Activated naive CD8-positive, alpha-beta T cell treated with anti-CD3 and anti-CD28 coated beads for 36 hours (primary cell): ENCODE measurements at regions not wholly inside any gene's neighbourhood (a gene's known extent, or its start where the extent isn't known, plus 50 kb on each side); places are given as distances from the start of the nearest gene placed in this dataset.
"Not testable (repeated sequence)": the region's sequence is repeated elsewhere in the genome, so short reads cannot be mapped to it uniquely, and the experiment has no call there.

Source experiments
- DNase-seq: peaks from one replicate; pipeline ENCODE4 v3.0.0; 2021
- H3K27ac Mint-ChIP-seq: one replicate; pipeline ENCODE4 v1.8.0; 2022; ENCODE audit warnings: mild to moderate bottlenecking, moderate library complexity, mixed read lengths
- H3K27me3 Mint-ChIP-seq: one replicate; pipeline ENCODE4 v1.8.0; 2022; ENCODE audit warnings: mild to moderate bottlenecking, mixed read lengths
- H3K36me3 Mint-ChIP-seq: one replicate; pipeline ENCODE4 v1.8.0; 2021; ENCODE audit warnings: mild to moderate bottlenecking, mixed read lengths
- H3K4me1 Mint-ChIP-seq: one replicate; pipeline ENCODE4 v1.8.0; 2021; ENCODE audit warnings: mixed read lengths
- H3K4me3 Mint-ChIP-seq: one replicate; pipeline ENCODE4 v1.8.0; 2022; ENCODE audit warnings: mild to moderate bottlenecking, moderate library complexity, mixed read lengths
- H3K9me3 Mint-ChIP-seq: one replicate; pipeline ENCODE4 v1.8.0; 2022; ENCODE audit warnings: mixed read lengths

DNA sequence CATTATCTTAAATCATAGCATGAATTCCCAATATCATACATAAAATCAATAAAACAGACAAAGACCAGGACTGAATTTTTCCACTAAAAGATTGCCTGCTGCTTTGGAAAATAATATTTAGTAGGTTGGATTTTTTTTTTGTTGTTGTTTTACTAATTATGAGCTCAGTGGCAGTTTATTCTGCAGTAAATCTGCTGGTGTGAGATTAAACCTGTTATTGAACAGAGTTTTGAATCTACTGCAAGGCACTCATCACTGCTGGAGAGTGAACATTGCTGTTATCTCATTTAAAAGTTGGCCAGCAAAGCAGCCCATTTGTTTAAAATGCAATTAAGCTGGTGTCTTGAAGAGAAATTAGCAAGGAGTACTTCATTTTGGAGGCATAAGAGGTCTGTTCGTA lies 986.1 kb downstream of the ADGRL2 start:
- no peak for DNase-seq
- Mint-ChIP-seq H3K27me3 (peaks cover 4% of the 10 kb centered on the region), H3K4me1 (no peaks in the 10 kb centered on the region), H3K9me3 (peaks cover 7% of the 10 kb centered on the region), H3K27ac (no peak overlapping the region), H3K4me3 (no peak overlapping the region), H3K36me3 (no peaks in the 10 kb centered on the region)

DNA sequence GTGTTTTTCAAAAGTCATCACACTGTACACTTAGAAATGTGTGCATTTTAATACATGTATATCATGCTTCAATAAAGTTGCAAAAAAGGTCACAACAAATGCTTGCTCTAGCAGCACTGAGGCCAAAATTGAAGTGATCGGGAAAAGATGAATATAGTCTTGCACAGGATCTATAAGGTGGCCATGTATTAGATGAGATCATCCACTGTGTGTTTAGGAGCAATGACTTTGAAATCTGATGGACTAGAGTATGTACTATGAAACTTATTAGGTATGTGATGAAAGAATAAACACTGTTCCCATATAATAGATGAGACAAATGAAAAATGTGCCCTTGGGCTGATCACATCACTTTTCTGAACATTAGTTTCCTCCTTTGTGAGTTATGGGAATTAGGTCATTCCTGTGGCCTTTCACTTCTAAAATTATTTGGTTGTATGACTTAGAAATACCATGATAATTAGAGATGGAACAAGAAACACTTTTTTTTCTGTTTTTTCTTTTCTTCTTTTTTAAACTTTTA lies 984.6 kb downstream of the ADGRL2 start:
- H3K9me3 Mint-ChIP-seq, result no peaks in the 10 kb centered on the region
- no peak overlapping the region for H3K27ac Mint-ChIP-seq
- DNase-seq, result no peak
- H3K4me1 Mint-ChIP-seq, result no peaks in the 10 kb centered on the region
- H3K36me3 Mint-ChIP-seq, result no peaks in the 10 kb centered on the region
- peaks cover 4% of the 10 kb centered on the region for H3K27me3 Mint-ChIP-seq
- H3K4me3 Mint-ChIP-seq, result no peak overlapping the region

DNA sequence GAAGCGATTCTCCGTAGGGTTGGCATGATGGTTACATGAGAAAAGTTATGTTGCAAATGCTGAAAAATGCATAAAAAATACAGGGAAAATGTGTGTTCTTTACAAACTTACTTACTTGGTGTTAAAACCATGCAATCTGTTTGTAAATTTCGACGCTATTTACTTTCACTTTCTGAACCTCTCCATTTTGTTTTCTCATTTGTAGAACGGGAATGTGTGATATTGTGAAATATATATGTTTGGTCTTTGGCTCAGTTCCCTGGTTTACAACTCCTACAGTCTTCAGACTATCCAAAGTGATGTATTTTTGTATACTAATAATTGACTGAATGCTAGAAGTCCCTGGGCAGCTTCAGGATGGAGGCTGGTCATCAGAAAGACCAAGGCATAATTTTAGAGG lies 982.3 kb downstream of the ADGRL2 start:
- H3K4me3 Mint-ChIP-seq, result no peak overlapping the region
- H3K4me1 Mint-ChIP-seq, result no peaks in the 10 kb centered on the region
- H3K9me3 Mint-ChIP-seq, result no peaks in the 10 kb centered on the region
- H3K27me3 Mint-ChIP-seq, result peaks cover 2% of the 10 kb centered on the region
- H3K27ac Mint-ChIP-seq, result no peak overlapping the region
- H3K36me3 Mint-ChIP-seq, result no peaks in the 10 kb centered on the region
- no peak for DNase-seq

DNA sequence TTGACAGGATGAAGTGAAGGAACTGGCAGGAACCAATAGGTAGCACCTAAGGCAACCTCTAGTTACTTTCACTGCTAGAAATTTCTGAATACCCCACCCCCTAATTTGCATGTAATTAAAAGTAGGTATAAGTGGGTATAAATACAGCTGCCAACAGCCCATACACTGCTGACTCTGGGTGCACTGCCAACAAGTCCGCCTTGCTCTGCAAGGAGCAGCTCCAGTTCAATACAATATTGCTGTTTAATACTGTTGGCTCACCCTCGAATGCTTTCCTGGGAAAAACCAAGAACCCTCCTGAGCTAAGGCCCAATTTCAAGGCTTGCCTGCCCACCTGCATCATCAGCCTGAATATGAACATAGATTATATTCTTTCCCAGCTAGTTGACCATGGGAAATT lies 981.9 kb downstream of the ADGRL2 start:
- Mint-ChIP-seq H3K4me3 (no peak overlapping the region), H3K27me3 (no peaks in the 10 kb centered on the region), H3K4me1 (no peaks in the 10 kb centered on the region), H3K36me3 (no peaks in the 10 kb centered on the region), H3K27ac (no peak overlapping the region), H3K9me3 (no peaks in the 10 kb centered on the region)
- DNase-seq, result no peak

DNA sequence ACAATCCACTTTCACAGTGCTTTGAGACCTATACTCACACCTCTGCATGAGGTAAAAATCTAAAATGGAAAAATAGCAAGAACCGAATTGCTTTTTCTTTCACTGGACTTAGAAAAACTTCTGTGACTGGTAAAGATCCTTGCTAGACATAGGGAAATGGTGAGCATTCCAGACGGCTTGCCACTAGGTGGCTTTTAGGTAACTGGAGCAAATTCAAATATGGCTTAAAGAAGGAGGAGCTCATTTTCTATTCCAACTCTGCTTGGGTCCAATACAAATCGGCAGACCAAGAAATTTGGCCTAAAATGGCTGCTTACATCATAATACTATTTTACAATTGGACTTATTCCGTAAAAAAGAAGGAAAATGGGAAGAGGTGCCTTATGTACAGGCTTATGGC lies 977.9 kb downstream of the ADGRL2 start:
- DNase-seq, result no peak
- no peaks in the 10 kb centered on the region for H3K36me3 Mint-ChIP-seq
- H3K27me3 Mint-ChIP-seq, result no peaks in the 10 kb centered on the region
- no peak overlapping the region for H3K4me3 Mint-ChIP-seq
- H3K9me3 Mint-ChIP-seq, result no peaks in the 10 kb centered on the region
- no peak overlapping the region for H3K27ac Mint-ChIP-seq
- no peaks in the 10 kb centered on the region for H3K4me1 Mint-ChIP-seq

DNA sequence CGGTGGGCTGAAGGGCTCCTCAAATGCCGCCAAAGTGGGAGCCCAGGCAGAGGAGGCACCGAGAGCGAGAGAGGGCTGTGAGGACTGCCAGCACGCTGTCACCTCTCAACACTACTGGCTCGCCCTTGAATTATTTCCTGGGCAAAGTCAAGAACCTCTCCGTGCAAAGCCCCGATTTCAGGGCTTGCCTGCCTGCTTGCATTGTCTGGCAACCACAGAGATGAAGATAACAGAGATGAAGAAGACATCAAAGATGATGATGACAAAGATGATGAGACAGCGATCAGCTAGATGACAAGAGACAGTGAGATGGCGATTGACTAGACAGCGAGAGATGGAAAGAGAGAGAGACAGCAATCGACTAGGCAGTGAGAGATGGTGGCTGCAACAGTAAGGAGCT lies 976.5 kb downstream of the ADGRL2 start:
- Mint-ChIP-seq H3K4me1 (no peaks in the 10 kb centered on the region), H3K27ac (no peak overlapping the region), H3K27me3 (no peaks in the 10 kb centered on the region), H3K36me3 (no peaks in the 10 kb centered on the region), H3K9me3 (no peaks in the 10 kb centered on the region), H3K4me3 (no peak overlapping the region)
- no peak for DNase-seq

DNA sequence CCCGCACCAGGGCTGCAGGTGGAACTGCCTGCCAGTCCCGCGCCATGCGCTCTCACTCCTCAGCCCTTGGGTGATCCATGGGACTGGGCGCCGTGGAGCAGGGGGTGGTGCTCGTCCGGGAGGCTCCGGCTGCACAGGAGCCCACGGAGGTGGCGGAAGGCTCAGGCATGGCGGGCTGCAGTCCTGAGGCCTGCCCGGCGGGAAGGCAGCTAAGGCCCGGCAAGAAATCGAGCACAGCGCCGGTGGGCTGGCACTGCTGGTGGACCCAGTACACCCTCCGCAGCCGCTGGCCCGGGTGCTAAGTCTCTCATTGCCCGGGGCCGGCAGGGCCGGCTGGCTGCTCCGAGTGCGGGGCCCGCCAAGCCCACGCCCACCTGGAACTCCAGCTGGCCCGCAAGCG lies 976.0 kb downstream of the ADGRL2 start:
- not testable (repeated sequence) for H3K9me3 Mint-ChIP-seq, H3K4me1 Mint-ChIP-seq, H3K27ac Mint-ChIP-seq, H3K4me3 Mint-ChIP-seq, H3K27me3 Mint-ChIP-seq, DNase-seq, H3K36me3 Mint-ChIP-seq

DNA sequence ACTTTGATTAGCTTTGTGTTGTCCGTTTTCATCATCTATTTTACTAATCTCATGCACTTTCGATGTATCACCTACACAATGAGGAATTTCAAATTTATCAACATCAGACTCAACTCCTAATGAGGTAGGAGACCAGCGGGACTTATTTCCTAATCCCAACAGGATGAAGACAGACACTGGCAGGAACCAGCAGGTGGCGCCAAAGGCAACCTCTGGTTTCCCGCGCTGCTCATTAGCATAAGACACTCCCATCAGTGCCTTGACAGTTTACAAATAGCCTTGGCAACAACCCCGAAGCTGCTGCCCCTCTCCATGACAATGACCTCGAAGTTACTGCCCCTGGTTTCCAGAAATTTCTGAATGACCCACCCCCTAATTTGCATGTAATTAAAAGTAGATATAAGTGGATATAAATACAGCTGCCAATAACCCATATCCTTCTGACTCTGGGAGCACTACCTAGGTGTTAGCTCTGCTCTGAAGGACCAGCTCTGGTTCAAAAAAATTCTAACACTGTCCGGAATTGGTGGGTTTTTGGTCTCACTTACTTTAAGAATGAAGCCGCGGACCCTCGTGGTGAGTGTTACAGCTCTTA lies 974.8 kb downstream of the ADGRL2 start:
- Mint-ChIP-seq H3K27me3 (no peaks in the 10 kb centered on the region), H3K36me3 (no peaks in the 10 kb centered on the region), H3K4me3 (no peak overlapping the region), H3K4me1 (no peaks in the 10 kb centered on the region), H3K9me3 (no peaks in the 10 kb centered on the region), H3K27ac (no peak overlapping the region)
- peak; percentile 26 for DNase-seq

DNA sequence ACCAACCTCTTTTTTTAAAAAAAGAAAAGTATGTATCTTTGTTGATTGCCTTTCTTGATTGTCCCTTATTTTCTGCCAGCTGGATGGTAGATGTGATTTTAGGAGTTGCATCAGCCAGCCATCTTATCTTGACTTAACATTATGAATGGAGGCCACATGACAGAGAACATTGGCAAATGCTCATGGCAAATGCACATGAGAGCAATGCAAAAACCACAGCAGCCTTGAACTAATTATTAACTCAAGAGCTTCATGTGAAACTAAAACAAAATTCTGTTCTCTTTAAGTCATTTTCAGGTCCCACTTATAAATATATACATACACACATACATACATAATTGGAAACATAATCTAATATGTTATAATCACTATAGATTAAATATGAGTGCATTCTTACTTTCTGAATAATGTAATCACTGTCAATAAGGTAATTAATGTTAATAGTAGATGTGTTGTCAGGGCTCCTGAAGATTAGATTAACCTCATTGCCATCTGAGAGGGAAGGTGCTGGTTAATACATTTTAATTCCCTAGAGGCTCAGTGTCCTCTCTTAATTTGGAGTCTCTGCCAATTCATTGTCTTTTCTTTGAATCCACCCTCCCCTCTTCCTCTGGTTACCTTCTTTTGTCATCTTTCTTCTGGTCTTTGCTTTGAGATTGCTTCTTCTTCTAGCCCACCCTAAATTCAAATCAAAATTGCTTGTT lies 962.2 kb downstream of the ADGRL2 start:
- Mint-ChIP-seq H3K9me3 (no peaks in the 10 kb centered on the region), H3K27me3 (peaks cover 3% of the 10 kb centered on the region), H3K36me3 (no peaks in the 10 kb centered on the region), H3K4me1 (no peaks in the 10 kb centered on the region), H3K4me3 (no peak overlapping the region), H3K27ac (no peak overlapping the region)
- DNase-seq, result no peak

DNA sequence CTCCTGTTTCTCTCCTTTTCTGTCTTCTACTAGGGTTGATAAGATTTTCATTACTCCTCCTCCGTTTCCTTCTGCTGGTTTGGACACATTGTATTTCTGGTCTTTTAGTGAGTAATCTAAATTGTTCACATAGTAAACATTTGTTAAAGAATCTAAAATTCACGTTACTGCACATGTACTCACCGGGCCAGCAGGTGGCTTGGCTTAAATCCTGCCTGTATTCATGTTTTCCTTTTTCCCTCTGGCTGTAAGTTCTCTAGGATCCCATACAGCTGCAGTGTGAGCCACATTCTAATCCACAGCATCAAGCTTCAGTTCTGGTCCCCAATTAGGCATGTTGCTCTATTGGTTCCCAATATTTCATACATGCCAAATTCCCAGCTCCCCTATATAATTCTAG lies 958.3 kb downstream of the ADGRL2 start:
- no peaks in the 10 kb centered on the region for H3K4me1 Mint-ChIP-seq
- H3K4me3 Mint-ChIP-seq, result no peak overlapping the region
- DNase-seq, result no peak
- H3K27ac Mint-ChIP-seq, result no peak overlapping the region
- no peaks in the 10 kb centered on the region for H3K36me3 Mint-ChIP-seq
- H3K9me3 Mint-ChIP-seq, result no peaks in the 10 kb centered on the region
- H3K27me3 Mint-ChIP-seq, result no peaks in the 10 kb centered on the region

DNA sequence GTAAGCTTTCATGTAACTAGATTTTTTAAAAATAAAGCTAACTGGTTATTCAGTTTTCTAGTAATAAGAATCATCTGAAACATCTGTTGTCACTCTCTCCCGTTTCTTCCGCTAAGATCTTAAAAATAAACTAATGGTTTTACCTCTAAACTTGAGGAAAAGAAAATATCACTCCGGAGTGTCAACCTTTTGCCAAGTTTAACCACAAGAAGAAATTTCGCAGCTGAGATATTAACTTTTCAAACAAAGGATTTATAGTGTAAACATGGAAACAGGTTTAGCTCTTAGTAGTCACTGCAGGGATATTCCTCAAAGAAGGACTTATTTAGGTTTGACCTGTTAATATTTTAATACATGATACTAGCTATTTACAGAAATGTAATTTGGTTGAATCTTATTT lies 954.9 kb downstream of the ADGRL2 start:
- Mint-ChIP-seq H3K4me1 (no peaks in the 10 kb centered on the region), H3K27ac (no peak overlapping the region), H3K9me3 (no peaks in the 10 kb centered on the region), H3K4me3 (no peak overlapping the region), H3K27me3 (no peaks in the 10 kb centered on the region), H3K36me3 (no peaks in the 10 kb centered on the region)
- DNase-seq, result no peak

DNA sequence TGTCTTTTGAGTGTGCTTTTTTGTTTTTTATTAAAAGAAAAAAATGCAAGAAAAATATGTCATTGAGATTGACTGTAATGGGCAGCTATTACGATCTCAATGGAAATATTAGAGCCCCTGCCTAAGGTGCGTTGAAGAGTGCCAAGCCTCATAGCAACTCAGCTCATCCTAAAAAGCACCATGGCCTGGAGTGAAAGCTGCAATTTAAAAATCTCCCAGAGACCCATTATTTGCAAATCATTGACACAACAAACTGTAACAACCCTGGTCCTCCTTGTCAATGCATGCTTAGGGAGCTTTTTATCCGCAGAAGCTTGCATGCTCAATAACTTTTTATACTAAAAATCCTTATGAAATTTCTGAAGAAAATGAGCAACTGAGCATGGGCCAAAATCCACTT lies 954.5 kb downstream of the ADGRL2 start:
- Mint-ChIP-seq H3K27me3 (no peaks in the 10 kb centered on the region), H3K9me3 (no peaks in the 10 kb centered on the region), H3K27ac (no peak overlapping the region), H3K36me3 (no peaks in the 10 kb centered on the region), H3K4me1 (no peaks in the 10 kb centered on the region), H3K4me3 (no peak overlapping the region)
- no peak for DNase-seq

DNA sequence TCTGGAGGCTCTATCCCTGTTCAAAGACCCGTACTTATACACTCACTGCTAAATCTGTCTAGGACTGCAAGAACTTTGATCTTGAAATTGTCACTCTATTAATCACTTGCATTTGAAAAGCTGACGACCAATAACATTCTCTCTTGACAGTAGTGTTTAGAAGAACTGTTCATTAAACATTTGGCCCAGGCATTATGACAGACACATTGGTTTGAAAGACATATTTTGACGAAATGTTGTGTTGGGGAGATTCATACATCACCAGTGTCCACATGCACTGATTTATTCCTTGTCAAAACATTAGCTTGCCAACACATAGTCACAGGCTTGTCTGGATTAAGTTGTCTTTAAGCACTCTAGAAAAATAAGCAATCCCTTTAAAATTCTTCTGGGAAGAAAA lies 951.3 kb downstream of the ADGRL2 start:
- no peaks in the 10 kb centered on the region for H3K9me3 Mint-ChIP-seq
- no peaks in the 10 kb centered on the region for H3K36me3 Mint-ChIP-seq
- H3K27me3 Mint-ChIP-seq, result no peaks in the 10 kb centered on the region
- H3K4me3 Mint-ChIP-seq, result no peak overlapping the region
- no peak for DNase-seq
- H3K27ac Mint-ChIP-seq, result no peak overlapping the region
- no peaks in the 10 kb centered on the region for H3K4me1 Mint-ChIP-seq

DNA sequence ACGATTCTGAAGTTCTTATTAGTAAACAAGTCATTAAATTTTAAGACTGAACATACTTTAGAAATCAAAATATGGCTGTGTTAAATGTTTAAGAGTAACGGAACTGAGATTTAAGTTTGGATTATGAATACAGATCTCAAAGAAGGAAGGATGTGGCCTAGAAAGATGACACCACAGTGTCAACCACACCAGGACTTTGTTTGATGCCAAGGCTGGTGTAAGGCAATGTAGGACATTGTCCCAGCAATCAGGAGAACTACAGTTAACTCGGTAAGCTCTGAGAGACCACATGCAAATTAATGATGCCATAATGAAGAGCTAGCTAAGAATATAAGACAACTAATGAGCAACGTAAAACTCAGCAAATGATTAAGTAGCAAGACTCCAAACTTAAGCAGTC lies 932.9 kb downstream of the ADGRL2 start:
- no peaks in the 10 kb centered on the region for H3K4me1 Mint-ChIP-seq
- no peaks in the 10 kb centered on the region for H3K36me3 Mint-ChIP-seq
- no peak overlapping the region for H3K4me3 Mint-ChIP-seq
- H3K9me3 Mint-ChIP-seq, result peaks cover 15% of the 10 kb centered on the region
- DNase-seq, result no peak
- no peak overlapping the region for H3K27ac Mint-ChIP-seq
- H3K27me3 Mint-ChIP-seq, result no peaks in the 10 kb centered on the region

DNA sequence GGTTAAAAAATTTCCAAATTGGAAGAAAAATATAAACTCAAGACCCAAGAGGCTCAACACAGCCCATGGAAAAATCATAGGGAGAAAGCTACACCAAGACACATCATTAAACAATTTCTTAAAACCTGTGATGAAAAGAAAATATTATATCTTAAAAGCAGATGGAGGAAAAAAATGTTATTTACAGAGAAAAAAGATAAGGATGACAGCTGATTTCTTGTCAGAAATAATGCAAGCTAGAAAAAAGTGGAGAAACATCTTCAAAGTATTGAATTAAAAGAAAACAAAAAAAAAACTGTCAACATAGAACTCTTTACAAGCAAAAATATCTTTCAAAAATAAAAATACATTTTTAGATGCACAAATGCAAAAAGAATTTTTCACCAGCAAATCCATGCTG lies 930.5 kb downstream of the ADGRL2 start:
- no peaks in the 10 kb centered on the region for H3K4me1 Mint-ChIP-seq
- peaks cover 15% of the 10 kb centered on the region for H3K9me3 Mint-ChIP-seq
- no peak for DNase-seq

DNA sequence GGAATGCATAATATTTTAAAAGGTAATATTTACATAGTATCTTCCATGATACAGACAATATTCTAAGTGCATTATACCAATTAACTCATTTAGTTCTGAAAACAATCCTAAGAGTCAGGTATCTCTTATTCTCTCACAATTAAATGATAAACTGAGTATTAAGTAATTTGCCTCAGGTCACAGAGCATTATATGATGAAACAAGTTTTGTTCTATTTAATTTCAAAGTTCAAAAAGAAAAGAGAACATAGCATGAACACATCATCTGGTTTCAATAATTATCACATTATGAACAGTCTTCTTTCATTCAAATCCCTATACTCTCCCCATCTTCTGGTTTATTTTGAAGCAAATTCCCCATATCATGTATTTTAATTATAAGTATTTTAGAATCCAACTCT lies 927.5 kb downstream of the ADGRL2 start:
- H3K36me3 Mint-ChIP-seq, result no peaks in the 10 kb centered on the region
- no peaks in the 10 kb centered on the region for H3K27me3 Mint-ChIP-seq
- no peaks in the 10 kb centered on the region for H3K4me1 Mint-ChIP-seq
- peaks cover 15% of the 10 kb centered on the region for H3K9me3 Mint-ChIP-seq
- no peak overlapping the region for H3K27ac Mint-ChIP-seq
- H3K4me3 Mint-ChIP-seq, result no peak overlapping the region
- DNase-seq, result no peak

More for the DNA sequence above, 930.5 kb downstream of the ADGRL2 start:
- no peak overlapping the region for H3K27ac Mint-ChIP-seq
- no peaks in the 10 kb centered on the region for H3K36me3 Mint-ChIP-seq
- no peaks in the 10 kb centered on the region for H3K27me3 Mint-ChIP-seq
- no peak overlapping the region for H3K4me3 Mint-ChIP-seq
